ENCODE measurements at regions not wholly inside any gene's neighbourhood (a gene's known extent, or its start where the extent isn't known, plus 50 kb on each side); places are given as distances from the start of the nearest gene placed in this dataset.
"Not testable (repeated sequence)": the region's sequence is repeated elsewhere in the genome, so short reads cannot be mapped to it uniquely, and the experiment has no call there.

- Mint-ChIP-seq H3K27me3 (ENCODE audit: insufficient read depth) (no peaks in the 10 kb centered on the region; the same call in 1 of the 2 replicates), H3K27ac (no peak overlapping the region), H3K4me3 (no peak overlapping the region), H3K36me3 (ENCODE audit: low read depth) (no peaks in the 10 kb centered on the region; the same call in 1 of the 2 replicates), H3K4me1 (ENCODE audit: low read depth) (peaks cover 26% of the 10 kb centered on the region), H3K9me3 (peaks cover 2% of the 10 kb centered on the region; the same call in 1 of the 2 replicates)
- TF ChIP-seq CTCF (IDR thresholded peaks at IDR 0.05) = no peak
- DNase-seq = no peak
Measured at GRCh38 chr1:78304761-78305160, 186.0 kb upstream of the PTGFR start.

GRCh38 chr1:78310261-78310660, 180.5 kb upstream of the PTGFR start:
- H3K27ac Mint-ChIP-seq; H3K36me3 Mint-ChIP-seq (ENCODE audit: low read depth); DNase-seq; H3K4me1 Mint-ChIP-seq (ENCODE audit: low read depth); H3K9me3 Mint-ChIP-seq; H3K4me3 Mint-ChIP-seq; H3K27me3 Mint-ChIP-seq (ENCODE audit: insufficient read depth): not testable (repeated sequence)

DNA sequence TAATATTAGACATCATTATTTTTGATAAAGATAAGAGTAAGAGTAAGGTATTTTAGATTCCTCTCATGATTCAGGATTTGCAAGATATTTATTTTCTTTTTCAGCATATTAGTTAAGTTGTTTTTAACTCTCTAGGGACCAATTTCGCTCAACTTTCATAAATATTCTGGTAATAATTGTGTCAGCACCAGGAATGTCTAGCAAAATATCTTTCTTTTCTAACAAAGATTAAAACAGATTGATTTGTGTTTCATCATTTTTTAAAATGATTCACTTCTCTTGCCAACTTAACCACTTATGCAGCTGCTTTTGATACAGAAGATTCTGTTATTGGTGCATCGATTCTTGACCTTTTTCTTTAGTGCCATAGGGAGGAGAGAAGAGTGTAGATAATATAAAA, 172.8 kb upstream of the PTGFR start:
- H3K9me3 Mint-ChIP-seq = no peaks in the 10 kb centered on the region
- H3K4me1 Mint-ChIP-seq (ENCODE audit: low read depth) = peaks cover 12% of the 10 kb centered on the region
- H3K4me3 Mint-ChIP-seq = no peak overlapping the region
- H3K27me3 Mint-ChIP-seq (ENCODE audit: insufficient read depth) = no peaks in the 10 kb centered on the region
- H3K27ac Mint-ChIP-seq = no peak overlapping the region
- H3K36me3 Mint-ChIP-seq (ENCODE audit: low read depth) = no peaks in the 10 kb centered on the region
- no peak for DNase-seq
- no peak for TF ChIP-seq CTCF (IDR thresholded peaks at IDR 0.05)

GRCh38 chr1:78319603-78320002, 171.2 kb upstream of the PTGFR start:
- H3K36me3 Mint-ChIP-seq (ENCODE audit: low read depth) = no peaks in the 10 kb centered on the region
- H3K4me3 Mint-ChIP-seq = no peak overlapping the region
- DNase-seq = no peak
- H3K9me3 Mint-ChIP-seq = no peaks in the 10 kb centered on the region
- peaks cover 28% of the 10 kb centered on the region for H3K4me1 Mint-ChIP-seq (ENCODE audit: low read depth)
- H3K27me3 Mint-ChIP-seq (ENCODE audit: insufficient read depth) = no peaks in the 10 kb centered on the region
- no peak for TF ChIP-seq CTCF (IDR thresholded peaks at IDR 0.05)
- no peak overlapping the region for H3K27ac Mint-ChIP-seq

DNA sequence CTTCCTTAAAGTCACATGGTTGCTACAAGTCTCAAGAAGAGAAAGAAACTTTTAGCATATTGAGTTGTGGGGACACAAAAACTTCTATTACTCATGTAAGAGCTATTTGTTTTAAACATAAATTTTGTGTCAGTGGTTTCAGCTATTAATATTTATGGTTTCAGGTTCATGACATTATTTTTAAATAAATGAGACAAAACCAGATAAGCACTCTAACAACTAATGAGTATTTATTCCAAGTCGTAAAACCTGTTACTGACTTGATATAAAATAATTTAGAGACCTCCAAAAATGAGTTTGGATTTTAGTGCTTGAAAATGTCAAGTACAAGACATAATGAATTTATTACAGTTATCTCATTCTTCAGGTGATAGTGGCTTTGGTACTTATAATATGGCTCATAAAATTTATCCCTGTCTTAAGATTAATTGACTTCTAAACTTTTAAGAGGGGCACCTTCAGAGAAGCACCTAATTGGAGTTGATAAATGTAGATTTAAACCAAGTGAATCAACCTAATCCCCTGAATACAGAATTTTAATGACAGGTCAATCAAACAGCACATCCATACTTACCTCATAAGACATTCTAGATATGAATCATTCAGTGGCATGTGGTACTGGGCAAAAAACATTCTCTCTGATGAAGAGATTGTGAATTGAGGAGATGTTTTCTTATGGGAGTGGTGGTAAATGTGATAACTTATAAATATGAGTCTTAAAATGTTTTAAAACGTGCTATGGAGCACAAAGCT, 167.7 kb upstream of the PTGFR start:
- Mint-ChIP-seq H3K36me3 (ENCODE audit: low read depth) (no peaks in the 10 kb centered on the region), H3K4me1 (ENCODE audit: low read depth) (peaks cover 32% of the 10 kb centered on the region), H3K27ac (no peak overlapping the region), H3K9me3 (no peaks in the 10 kb centered on the region), H3K27me3 (ENCODE audit: insufficient read depth) (no peaks in the 10 kb centered on the region), H3K4me3 (no peak overlapping the region)
- TF ChIP-seq CTCF (IDR thresholded peaks at IDR 0.05) = no peak
- peak; percentile 49 for DNase-seq

DNA sequence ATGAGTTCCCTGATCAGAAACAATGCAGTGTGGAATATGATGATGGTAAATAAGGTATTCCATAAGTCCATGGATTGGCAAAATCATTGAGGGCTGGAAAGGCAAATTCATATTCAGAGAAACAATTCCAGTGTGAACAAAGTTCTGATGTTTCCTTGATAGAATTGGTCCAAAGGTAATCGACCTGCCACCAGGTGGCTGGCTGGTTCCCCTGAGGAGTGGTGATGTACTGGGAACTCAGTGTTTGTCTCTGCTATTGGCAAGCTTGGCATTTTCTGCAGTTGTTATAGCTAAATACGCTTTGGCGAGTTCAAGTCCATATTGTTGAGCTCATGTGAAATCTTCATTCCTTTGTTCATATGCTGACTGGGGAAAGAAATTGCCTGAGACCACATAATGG, 165.5 kb upstream of the PTGFR start:
- H3K27ac Mint-ChIP-seq = no peak overlapping the region
- H3K4me3 Mint-ChIP-seq = no peak overlapping the region
- H3K27me3 Mint-ChIP-seq (ENCODE audit: insufficient read depth) = no peaks in the 10 kb centered on the region
- H3K36me3 Mint-ChIP-seq (ENCODE audit: low read depth) = no peaks in the 10 kb centered on the region
- 0 out of 2 replicates have a peak, but pooled peaks have one; percentile 15 for TF ChIP-seq CTCF (IDR thresholded peaks at IDR 0.05)
- DNase-seq = no peak
- H3K4me1 Mint-ChIP-seq (ENCODE audit: low read depth) = peaks cover 32% of the 10 kb centered on the region
- H3K9me3 Mint-ChIP-seq = no peaks in the 10 kb centered on the region
